ENCODE measurements at regions not wholly inside any gene's neighbourhood (a gene's known extent, or its start where the extent isn't known, plus 50 kb on each side); places are given as distances from the start of the nearest gene placed in this dataset.

DNA sequence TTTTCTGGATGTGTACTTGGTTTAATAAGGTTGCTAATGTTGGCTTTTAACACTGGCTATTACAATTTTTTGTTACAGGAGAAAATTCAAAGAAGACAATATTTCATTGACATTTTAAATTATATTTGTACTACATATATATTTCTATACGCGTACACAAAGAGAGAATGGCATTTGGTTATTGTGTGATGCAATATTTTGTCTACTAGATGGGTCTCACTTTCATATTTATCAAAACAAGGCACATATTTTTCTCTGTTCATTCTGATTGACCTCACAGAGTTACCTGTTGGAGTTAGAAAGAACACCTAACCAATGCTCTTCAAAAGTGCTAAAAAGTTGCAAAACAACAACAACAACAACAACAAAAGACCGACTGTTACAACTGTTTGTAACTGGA lies 50.2 kb upstream of the VGLL3 start:
- Mint-ChIP-seq H3K27ac (no peak overlapping the region), H3K27me3 (no peaks in the 10 kb centered on the region), H3K9me3 (ENCODE audit: insufficient read depth) (no peaks in the 10 kb centered on the region), H3K4me1 (no peaks in the 10 kb centered on the region), H3K4me3 (no peak overlapping the region)
- no peaks in the 10 kb centered on the region for H4K20me1 ChIP-seq (ENCODE audit: control insufficient read depth, insufficient read depth, low read length, poor library complexity, severe bottlenecking)
- H3K9ac ChIP-seq (ENCODE audit: low read length): no peak overlapping the region
- no peak overlapping the region for H2AFZ ChIP-seq (ENCODE audit: insufficient read depth, low read depth, low read length, poor library complexity, severe bottlenecking)
- no peaks in the 10 kb centered on the region for H3K27me3 ChIP-seq (replicated peaks in 1 of 4; ENCODE audit: control extremely low read depth in 1 of 4, control insufficient read depth in 3 of 4, insufficient read depth in 4 of 4, low read length in 3 of 4)
- H3K4me1 ChIP-seq (ENCODE audit: control insufficient read depth in 2 of 2, insufficient read depth in 2 of 2, low read length in 2 of 2): no peaks in the 10 kb centered on the region
- H3K4me3 ChIP-seq (ENCODE audit: control extremely low read depth in 1 of 5, extremely low read depth in 1 of 5, insufficient read depth in 1 of 5, low read depth in 2 of 5, low read length in 4 of 5): no peak overlapping the region
- no peak overlapping the region for H3K27ac ChIP-seq (ENCODE audit: low read length in 2 of 2)
- ChIA-PET POLR2A (no interaction called here), CTCF (no interaction called here)
- no CpG with 5 or more reads among the region's 3 CpGs for WGBS (ENCODE audit: insufficient coverage)
- H3K79me2 ChIP-seq (ENCODE audit: control insufficient read depth, insufficient read depth, low read length): no peaks in the 10 kb centered on the region
- TF ChIP-seq EZH2 (IDR thresholded peaks at IDR 0.05; ENCODE audit: borderline replicate concordance, insufficient read depth, low read depth, low read length, poor library complexity, severe bottlenecking): no peak
- TF ChIP-seq, protein P1, sequence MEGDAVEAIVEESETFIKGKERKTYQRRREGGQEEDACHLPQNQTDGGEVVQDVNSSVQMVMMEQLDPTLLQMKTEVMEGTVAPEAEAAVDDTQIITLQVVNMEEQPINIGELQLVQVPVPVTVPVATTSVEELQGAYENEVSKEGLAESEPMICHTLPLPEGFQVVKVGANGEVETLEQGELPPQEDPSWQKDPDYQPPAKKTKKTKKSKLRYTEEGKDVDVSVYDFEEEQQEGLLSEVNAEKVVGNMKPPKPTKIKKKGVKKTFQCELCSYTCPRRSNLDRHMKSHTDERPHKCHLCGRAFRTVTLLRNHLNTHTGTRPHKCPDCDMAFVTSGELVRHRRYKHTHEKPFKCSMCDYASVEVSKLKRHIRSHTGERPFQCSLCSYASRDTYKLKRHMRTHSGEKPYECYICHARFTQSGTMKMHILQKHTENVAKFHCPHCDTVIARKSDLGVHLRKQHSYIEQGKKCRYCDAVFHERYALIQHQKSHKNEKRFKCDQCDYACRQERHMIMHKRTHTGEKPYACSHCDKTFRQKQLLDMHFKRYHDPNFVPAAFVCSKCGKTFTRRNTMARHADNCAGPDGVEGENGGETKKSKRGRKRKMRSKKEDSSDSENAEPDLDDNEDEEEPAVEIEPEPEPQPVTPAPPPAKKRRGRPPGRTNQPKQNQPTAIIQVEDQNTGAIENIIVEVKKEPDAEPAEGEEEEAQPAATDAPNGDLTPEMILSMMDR (IDR thresholded peaks at IDR 0.05): no peak
- no peak for ATAC-seq (ENCODE audit: low read depth)
- intact Hi-C loops (cut with micrococcal nuclease): no loop called here
- no peaks in the 10 kb centered on the region for H3K9me3 ChIP-seq (ENCODE audit: control extremely low read depth in 1 of 3, control insufficient read depth in 2 of 3, insufficient read depth in 1 of 3, low read length in 2 of 3)
- DNase-seq: no peak
- H3K36me3 ChIP-seq (replicated peaks in 1 of 2; ENCODE audit: control extremely low read depth in 1 of 2, control insufficient read depth in 1 of 2, extremely low read depth in 1 of 2, insufficient read depth in 2 of 2, low read length in 1 of 2): no peaks in the 10 kb centered on the region
- H3K4me2 ChIP-seq (replicated peaks; ENCODE audit: low read depth, low read length, poor library complexity, severe bottlenecking): no peak overlapping the region
